Mesodermal cell (in vitro differentiated cells): ENCODE measurements at regions not wholly inside any gene's neighbourhood (a gene's known extent, or its start where the extent isn't known, plus 50 kb on each side); places are given as distances from the start of the nearest gene placed in this dataset.

Experiments used
- H3K27ac ChIP-seq: 2 replicates; pipeline ENCODE4 v1.7.0; 2013; ENCODE audit warnings: mild to moderate bottlenecking, low read depth, low read length, moderate library complexity; ENCODE audit not compliant: severe bottlenecking
- H3K36me3 ChIP-seq: 2 replicates; pipeline ENCODE4 v1.7.1; 2013; ENCODE audit warnings: mild to moderate bottlenecking, low read length, moderate library complexity; ENCODE audit not compliant: control insufficient read depth, insufficient read depth
- H3K4me1 ChIP-seq: one replicate; pipeline ENCODE4 v1.7.1; 2013; ENCODE audit warnings: mild to moderate bottlenecking, low read length; ENCODE audit not compliant: insufficient read depth, control insufficient read depth, poor library complexity, severe bottlenecking
- H3K4me3 ChIP-seq: 2 replicates; pipeline ENCODE4 v1.7.0; 2013; ENCODE audit warnings: low read length, control low read depth, mild to moderate bottlenecking; ENCODE audit not compliant: insufficient read depth, poor library complexity, severe bottlenecking; ENCODE audit errors: extremely low read depth
- H3K9me3 ChIP-seq: 2 replicates; pipeline ENCODE4 v1.7.1; 2013; ENCODE audit warnings: mild to moderate bottlenecking, low read length, moderate library complexity; ENCODE audit not compliant: control insufficient read depth
- WGBS, 2 experiments: methylation state at CpG; one replicate each; pipeline ENCODE4 v1.1.5; 2013; ENCODE audit warnings: missing lambda C conversion rate in 2 of 2; ENCODE audit not compliant: insufficient coverage in 2 of 2; 5-methylcytosine and 5-hydroxymethylcytosine counted together

GRCh38 chr20:52476074-52476750 is 284.6 kb upstream of the ZFP64 start:
- H3K4me1 ChIP-seq: no peaks in the 10 kb centered on the region
- H3K9me3 ChIP-seq: no peaks in the 10 kb centered on the region
- H3K36me3 ChIP-seq: no peaks in the 10 kb centered on the region
- 75 to 92% methylated on average over 6 to 7 of the region's 9 CpGs for WGBS, 2 experiments
- H3K4me3 ChIP-seq: no peak overlapping the region
- no peak overlapping the region for H3K27ac ChIP-seq

- 90% methylated on average over 2 of the region's 3 CpGs; no CpG with 5 or more reads in 1 of the 2 experiments for WGBS, 2 experiments
- no peak overlapping the region for H3K4me3 ChIP-seq
- H3K27ac ChIP-seq: no peak overlapping the region
- no peaks in the 10 kb centered on the region for H3K4me1 ChIP-seq
- H3K36me3 ChIP-seq: no peaks in the 10 kb centered on the region
- no peaks in the 10 kb centered on the region for H3K9me3 ChIP-seq
Measured at GRCh38 chr20:52473186-52473585, 281.6 kb upstream of the ZFP64 start.

GRCh38 chr20:52470561-52470960 is 279.0 kb upstream of the ZFP64 start:
- no peaks in the 10 kb centered on the region for H3K36me3 ChIP-seq

GRCh38 chr20:52469128-52469527 is 277.5 kb upstream of the ZFP64 start:
- 85 to 92% methylated on average over 7 to 8 of the region's 9 CpGs for WGBS, 2 experiments
- Histone ChIP-seq H3K9me3 (no peaks in the 10 kb centered on the region), H3K4me3 (no peak overlapping the region), H3K36me3 (no peaks in the 10 kb centered on the region), H3K4me1 (no peaks in the 10 kb centered on the region), H3K27ac (no peak overlapping the region)

More at GRCh38 chr20:52470561-52470960, 279.0 kb upstream of the ZFP64 start:
- H3K4me3 ChIP-seq: no peak overlapping the region
- H3K27ac ChIP-seq: no peak overlapping the region
- no peaks in the 10 kb centered on the region for H3K4me1 ChIP-seq
- no peaks in the 10 kb centered on the region for H3K9me3 ChIP-seq

GRCh38 chr20:52465991-52466390 is 274.4 kb upstream of the ZFP64 start:
- WGBS, 2 experiments: 57 to 75% methylated on average over 3 of the region's 6 CpGs
- Histone ChIP-seq H3K4me3 (no peak overlapping the region), H3K36me3 (no peaks in the 10 kb centered on the region), H3K4me1 (no peaks in the 10 kb centered on the region), H3K9me3 (no peaks in the 10 kb centered on the region), H3K27ac (no peak overlapping the region)

- no peaks in the 10 kb centered on the region for H3K4me1 ChIP-seq
- H3K9me3 ChIP-seq: no peaks in the 10 kb centered on the region
- WGBS, 2 experiments: 85 to 87% methylated on average over 7 of the region's 7 CpGs
- no peaks in the 10 kb centered on the region for H3K36me3 ChIP-seq
- H3K4me3 ChIP-seq: no peak overlapping the region
- H3K27ac ChIP-seq: no peak overlapping the region
Measured at GRCh38 chr20:52461582-52461981, 270.0 kb upstream of the ZFP64 start.

- H3K36me3 ChIP-seq: no peaks in the 10 kb centered on the region
- WGBS, 2 experiments: 100% methylated on average over 1 to 3 of the region's 4 CpGs
- no peak overlapping the region for H3K27ac ChIP-seq
- H3K9me3 ChIP-seq: no peaks in the 10 kb centered on the region
- no peak overlapping the region for H3K4me3 ChIP-seq
- no peaks in the 10 kb centered on the region for H3K4me1 ChIP-seq
Measured at GRCh38 chr20:52459150-52459549, 267.6 kb upstream of the ZFP64 start.

- Histone ChIP-seq H3K36me3 (no peaks in the 10 kb centered on the region), H3K4me3 (no peak overlapping the region), H3K9me3 (no peaks in the 10 kb centered on the region), H3K27ac (no peak overlapping the region), H3K4me1 (no peaks in the 10 kb centered on the region)
- 89 to 90% methylated on average over 2 of the region's 2 CpGs for WGBS, 2 experiments
Measured at GRCh38 chr20:52457826-52458225, 266.2 kb upstream of the ZFP64 start.

GRCh38 chr20:52454660-52455059 is 263.1 kb upstream of the ZFP64 start:
- 90% methylated on average over 2 of the region's 2 CpGs; no CpG with 5 or more reads in 1 of the 2 experiments for WGBS, 2 experiments
- no peak overlapping the region for H3K4me3 ChIP-seq
- H3K9me3 ChIP-seq: no peaks in the 10 kb centered on the region
- H3K36me3 ChIP-seq: no peaks in the 10 kb centered on the region
- no peak overlapping the region for H3K27ac ChIP-seq
- no peaks in the 10 kb centered on the region for H3K4me1 ChIP-seq

- WGBS, 2 experiments: 91 to 93% methylated on average over 3 to 4 of the region's 7 CpGs
- H3K4me3 ChIP-seq: no peak overlapping the region
- no peaks in the 10 kb centered on the region for H3K9me3 ChIP-seq
- H3K4me1 ChIP-seq: no peaks in the 10 kb centered on the region
- no peaks in the 10 kb centered on the region for H3K36me3 ChIP-seq
- no peak overlapping the region for H3K27ac ChIP-seq
Measured at GRCh38 chr20:52448513-52449232, 257.1 kb upstream of the ZFP64 start.

GRCh38 chr20:52447225-52447551 is 255.6 kb upstream of the ZFP64 start:
- H3K36me3 ChIP-seq: no peaks in the 10 kb centered on the region
- H3K4me1 ChIP-seq: no peaks in the 10 kb centered on the region
- WGBS, 2 experiments: no CpG with 5 or more reads among the region's 1 CpG
- no peaks in the 10 kb centered on the region for H3K9me3 ChIP-seq
- no peak overlapping the region for H3K4me3 ChIP-seq
- no peak overlapping the region for H3K27ac ChIP-seq
